K562 (cell line): ENCODE measurements at regions not wholly inside any gene's neighbourhood (a gene's known extent, or its start where the extent isn't known, plus 50 kb on each side); places are given as distances from the start of the nearest gene placed in this dataset.

Experiments
- CTCF ChIP-seq, 3 experiments: IDR thresholded peaks in 2 of 3; conservative IDR thresholded peaks in 1 of 3; 2 replicates each; pipeline ENCODE4 v1.5.1; 2011 to 2012; ENCODE audit warnings: low read length in 3 of 3, mild to moderate bottlenecking in 3 of 3, control low read depth in 2 of 3, improper control_type of control experiment in 1 of 3, inconsistent platforms in 1 of 3, low read depth in 1 of 3, mixed read lengths in 1 of 3, moderate library complexity in 1 of 3; ENCODE audit not compliant: insufficient read depth in 2 of 3
- EP300 ChIP-seq: IDR thresholded peaks from 2 replicates; pipeline ENCODE4 v1.6.1; 2012; ENCODE audit warnings: low read length, improper control_type of control experiment
- EWSR1 ChIP-seq: fragments of 450-650 bp; IDR thresholded peaks from 2 replicates; pipeline ENCODE4 v1.6.1; 2018; ENCODE audit warnings: borderline replicate concordance, mild to moderate bottlenecking, low read depth, moderate library complexity; ENCODE audit not compliant: partially characterized antibody
- HOXB6 ChIP-seq: fragments of 250-450 bp; sonication (Bioruptor Pico); IDR thresholded peaks from 2 replicates; pipeline ENCODE4 v1.5.1; 2022; ENCODE audit warnings: mild to moderate bottlenecking, borderline replicate concordance
- NR1H2 ChIP-seq: sonication (generic); formaldehyde crosslinking; IDR thresholded peaks from 2 replicates; pipeline ENCODE4 v1.4.0; 2020; ENCODE audit warnings: mild to moderate bottlenecking, missing genetic modification reagents
- NR2C2 ChIP-seq, 2 experiments: fragments of 200-800 bp in 1 of 2; sonication (Bioruptor generic) in 1 of 2; sonication (generic) in 1 of 2; formaldehyde crosslinking in 1 of 2; IDR thresholded peaks; 2 replicates each; pipeline versions ENCODE4 v1.6.1 to v1.8.0; 2016 to 2022; ENCODE audit warnings: mild to moderate bottlenecking in 1 of 2, missing compliant biosample characterization in 1 of 2, missing genetic modification characterization in 1 of 2, missing genetic modification reagents in 1 of 2
- POLR2A ChIP-seq: fragments of 450-650 bp; conservative IDR thresholded peaks from 2 replicates; pipeline ENCODE4 v1.6.1; 2016
- SIN3B ChIP-seq: fragments of 450-650 bp; IDR thresholded peaks from 2 replicates; pipeline ENCODE4 v1.6.1; 2017; ENCODE audit warnings: low read depth, mild to moderate bottlenecking, moderate library complexity
- U2AF2 ChIP-seq: fragments of 200-400 bp; formaldehyde crosslinking; optimal IDR thresholded peaks from 2 replicates; pipeline ENCODE3; 2017; ENCODE audit warnings: low read depth, mild to moderate bottlenecking, low read length
- ZNF134 ChIP-seq: fragments of 250-450 bp; sonication (Bioruptor Pico); conservative IDR thresholded peaks from 2 replicates; pipeline ENCODE4 v1.4.0; 2020
- TF ChIP-seq, protein P1 (sequence below): fragments of 450-650 bp; IDR thresholded peaks from 2 replicates; pipeline ENCODE4 v1.7.1; 2018; ENCODE audit warnings: mild to moderate bottlenecking, low read depth; ENCODE audit not compliant: partially characterized antibody

DNA sequence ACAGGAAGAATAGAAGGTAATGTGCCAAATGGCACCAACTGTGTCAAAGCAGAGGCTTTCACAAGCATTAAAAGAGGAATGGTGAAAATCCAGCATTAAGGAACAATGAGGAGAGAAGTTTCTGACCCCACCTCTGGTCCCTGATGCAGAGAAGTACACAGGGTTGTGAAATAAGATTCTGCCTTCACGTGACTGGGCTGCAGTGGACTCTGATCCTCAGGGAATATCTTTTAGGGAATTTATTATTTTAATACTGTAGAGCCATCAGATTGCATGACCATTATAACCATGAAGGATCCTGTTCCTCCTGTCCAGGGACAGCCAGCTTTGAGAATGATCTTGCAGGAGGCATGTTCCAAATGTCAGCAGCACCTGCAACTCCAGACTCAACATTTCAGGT lies 74.4 kb upstream of the FAR1 start:
- TF ChIP-seq SIN3B (no peak), U2AF2 (no peak), NR2C2 (CRISPR knock-in tag; IDR thresholded peaks at IDR 0.05) (no peak), NR2C2 (tag; IDR thresholded peaks at IDR 0.05) (no peak), NR1H2 (CRISPR knock-in tag) (no peak), HOXB6 (no peak), CTCF (IDR thresholded peaks at IDR 0.05 in 2 of 3, conservative IDR thresholded peaks at IDR 0.05 in 1 of 3; ENCODE audit: insufficient read depth in 2 of 3, low read depth in 1 of 3, low read length in 3 of 3) (no peak), ZNF134 (CRISPR knock-in tag) (no peak), POLR2A (no peak), EP300 (no peak), EWSR1 (no peak)
- TF ChIP-seq, protein P1, sequence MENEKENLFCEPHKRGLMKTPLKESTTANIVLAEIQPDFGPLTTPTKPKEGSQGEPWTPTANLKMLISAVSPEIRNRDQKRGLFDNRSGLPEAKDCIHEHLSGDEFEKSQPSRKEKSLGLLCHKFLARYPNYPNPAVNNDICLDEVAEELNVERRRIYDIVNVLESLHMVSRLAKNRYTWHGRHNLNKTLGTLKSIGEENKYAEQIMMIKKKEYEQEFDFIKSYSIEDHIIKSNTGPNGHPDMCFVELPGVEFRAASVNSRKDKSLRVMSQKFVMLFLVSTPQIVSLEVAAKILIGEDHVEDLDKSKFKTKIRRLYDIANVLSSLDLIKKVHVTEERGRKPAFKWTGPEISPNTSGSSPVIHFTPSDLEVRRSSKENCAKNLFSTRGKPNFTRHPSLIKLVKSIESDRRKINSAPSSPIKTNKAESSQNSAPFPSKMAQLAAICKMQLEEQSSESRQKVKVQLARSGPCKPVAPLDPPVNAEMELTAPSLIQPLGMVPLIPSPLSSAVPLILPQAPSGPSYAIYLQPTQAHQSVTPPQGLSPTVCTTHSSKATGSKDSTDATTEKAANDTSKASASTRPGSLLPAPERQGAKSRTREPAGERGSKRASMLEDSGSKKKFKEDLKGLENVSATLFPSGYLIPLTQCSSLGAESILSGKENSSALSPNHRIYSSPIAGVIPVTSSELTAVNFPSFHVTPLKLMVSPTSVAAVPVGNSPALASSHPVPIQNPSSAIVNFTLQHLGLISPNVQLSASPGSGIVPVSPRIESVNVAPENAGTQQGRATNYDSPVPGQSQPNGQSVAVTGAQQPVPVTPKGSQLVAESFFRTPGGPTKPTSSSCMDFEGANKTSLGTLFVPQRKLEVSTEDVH: no peak
